Activated naive CD4-positive, alpha-beta T cell treated with anti-CD3 and anti-CD28 coated beads, Interleukin-2, amount 10 ng/mL, durations not matched to agents 7 days and 5 days (primary cell): ENCODE measurements at regions not wholly inside any gene's neighbourhood (a gene's known extent, or its start where the extent isn't known, plus 50 kb on each side); places are given as distances from the start of the nearest gene placed in this dataset.

Experiments
- CTCF ChIA-PET: fragments of 350-600 bp; sonication (Branson Sonifier 250); formaldehyde crosslinking; loops from one replicate; lab custom pipeline; 2021; ENCODE audit warnings: antibody characterized with exemption; lab: Charles Lee
- DNase-seq: peaks from one replicate; pipeline ENCODE4 v3.0.0-alpha.2; 2020
- H3K27ac Mint-ChIP-seq: one replicate; pipeline ENCODE4 v1.8.0; 2021; ENCODE audit warnings: mild to moderate bottlenecking, moderate library complexity, mixed read lengths
- H3K27me3 Mint-ChIP-seq: one replicate; pipeline ENCODE4 v1.8.0; 2021; ENCODE audit warnings: mild to moderate bottlenecking, mixed read lengths
- H3K36me3 Mint-ChIP-seq: one replicate; pipeline ENCODE4 v1.8.0; 2021; ENCODE audit warnings: mixed read lengths
- H3K4me1 Mint-ChIP-seq: one replicate; pipeline ENCODE4 v1.8.0; 2021; ENCODE audit warnings: mixed read lengths
- H3K4me3 Mint-ChIP-seq: one replicate; pipeline ENCODE4 v1.8.0; 2021; ENCODE audit warnings: mild to moderate bottlenecking, moderate library complexity, mixed read lengths
- H3K9me3 Mint-ChIP-seq: one replicate; pipeline ENCODE4 v1.8.0; 2021; ENCODE audit warnings: mixed read lengths

- no peaks in the 10 kb centered on the region for H3K36me3 Mint-ChIP-seq
- no peak for DNase-seq
- H3K4me3 Mint-ChIP-seq, result no peak overlapping the region
- no peaks in the 10 kb centered on the region for H3K27me3 Mint-ChIP-seq
- CTCF ChIA-PET, result no interaction called here
- H3K4me1 Mint-ChIP-seq, result no peaks in the 10 kb centered on the region
- H3K9me3 Mint-ChIP-seq, result no peaks in the 10 kb centered on the region
- no peak overlapping the region for H3K27ac Mint-ChIP-seq
These were observed 55.1 kb upstream of the PPP2R2D start for GRCh38 chr10:131845505-131846239.

DNA sequence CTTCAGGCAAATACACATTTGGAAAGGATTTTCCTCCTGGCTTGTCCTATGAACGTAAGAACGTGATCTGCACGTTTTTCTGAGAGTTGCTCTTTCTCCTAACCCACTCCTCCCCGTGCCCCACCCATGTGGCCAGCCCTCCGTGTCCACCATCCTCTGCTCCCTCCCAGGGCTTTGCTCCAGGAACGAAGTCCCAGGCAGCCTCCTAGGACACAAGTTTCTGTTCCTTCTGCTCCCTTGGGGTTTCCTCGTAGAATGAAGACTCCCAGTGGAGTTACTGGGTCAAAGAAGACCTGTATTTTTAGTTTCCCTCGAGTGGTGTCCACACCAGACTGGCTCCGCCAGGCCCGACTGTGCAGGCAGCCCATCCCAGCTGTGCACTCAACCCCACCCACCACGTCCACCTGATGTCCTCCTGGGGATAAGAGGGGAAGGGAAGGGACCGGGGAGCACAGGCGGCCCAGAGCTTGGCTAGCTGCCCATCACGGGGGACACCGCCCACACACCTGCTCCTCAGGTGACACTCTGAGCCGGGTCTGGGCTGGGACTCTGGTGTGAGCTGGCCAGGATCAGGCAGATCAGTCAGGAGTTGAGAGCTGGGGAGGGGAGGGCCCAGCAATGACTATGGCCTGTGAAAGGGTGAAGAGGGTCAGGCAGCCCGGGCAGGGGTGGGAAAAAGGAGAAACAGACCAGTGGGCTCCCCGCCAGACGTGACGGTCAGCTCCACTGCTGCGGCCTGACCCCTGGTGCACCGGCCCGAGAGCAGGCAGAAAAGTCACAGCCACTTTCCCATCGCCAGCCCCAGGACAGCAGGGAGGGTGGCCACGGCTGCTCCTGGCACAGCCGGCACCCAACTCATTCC, 54.3 kb upstream of the PPP2R2D start:
- no peaks in the 10 kb centered on the region for H3K27me3 Mint-ChIP-seq
- DNase-seq, result no peak
- no peak overlapping the region for H3K27ac Mint-ChIP-seq
- CTCF ChIA-PET, result no interaction called here
- H3K9me3 Mint-ChIP-seq, result peaks cover 3% of the 10 kb centered on the region
- no peaks in the 10 kb centered on the region for H3K36me3 Mint-ChIP-seq
- no peak overlapping the region for H3K4me3 Mint-ChIP-seq
- no peaks in the 10 kb centered on the region for H3K4me1 Mint-ChIP-seq

GRCh38 chr10:131847241-131847783, 53.5 kb upstream of the PPP2R2D start:
- H3K9me3 Mint-ChIP-seq, result peaks cover 3% of the 10 kb centered on the region
- H3K27me3 Mint-ChIP-seq, result no peaks in the 10 kb centered on the region
- no peak overlapping the region for H3K27ac Mint-ChIP-seq
- H3K36me3 Mint-ChIP-seq, result no peaks in the 10 kb centered on the region
- DNase-seq, result no peak
- CTCF ChIA-PET, result no interaction called here
- H3K4me1 Mint-ChIP-seq, result no peaks in the 10 kb centered on the region
- H3K4me3 Mint-ChIP-seq, result no peak overlapping the region

DNA sequence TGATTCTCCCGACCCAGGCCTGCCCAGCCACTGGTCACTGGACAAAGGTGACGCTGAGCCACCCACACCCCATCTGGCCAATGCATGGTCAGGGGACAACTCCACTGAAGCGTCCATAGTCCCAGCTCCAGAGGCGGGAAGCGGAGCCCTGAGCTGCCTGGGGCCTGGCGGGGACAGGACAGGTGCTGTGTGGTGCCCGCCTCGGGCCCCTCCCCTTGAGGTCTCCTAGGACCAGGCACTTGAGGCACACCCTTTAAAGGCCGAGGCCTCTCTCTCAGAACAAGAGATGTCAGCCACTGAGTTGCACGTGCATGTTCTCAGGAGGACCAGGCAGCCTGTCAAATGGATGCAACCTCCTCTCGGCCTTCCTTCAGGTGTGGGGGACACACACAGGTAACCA, 52.5 kb upstream of the PPP2R2D start:
- CTCF ChIA-PET, result no interaction called here
- Mint-ChIP-seq H3K9me3 (peaks cover 3% of the 10 kb centered on the region), H3K27me3 (no peaks in the 10 kb centered on the region), H3K36me3 (no peaks in the 10 kb centered on the region), H3K27ac (no peak overlapping the region), H3K4me1 (no peaks in the 10 kb centered on the region), H3K4me3 (no peak overlapping the region)
- no peak for DNase-seq

- DNase-seq, result peak; percentile 5
- CTCF ChIA-PET, result no interaction called here
- Mint-ChIP-seq H3K9me3 (peaks cover 3% of the 10 kb centered on the region), H3K4me3 (no peak overlapping the region), H3K4me1 (no peaks in the 10 kb centered on the region), H3K36me3 (no peaks in the 10 kb centered on the region), H3K27ac (no peak overlapping the region), H3K27me3 (no peaks in the 10 kb centered on the region)
These were observed 51.8 kb upstream of the PPP2R2D start for GRCh38 chr10:131848741-131849590.

DNA sequence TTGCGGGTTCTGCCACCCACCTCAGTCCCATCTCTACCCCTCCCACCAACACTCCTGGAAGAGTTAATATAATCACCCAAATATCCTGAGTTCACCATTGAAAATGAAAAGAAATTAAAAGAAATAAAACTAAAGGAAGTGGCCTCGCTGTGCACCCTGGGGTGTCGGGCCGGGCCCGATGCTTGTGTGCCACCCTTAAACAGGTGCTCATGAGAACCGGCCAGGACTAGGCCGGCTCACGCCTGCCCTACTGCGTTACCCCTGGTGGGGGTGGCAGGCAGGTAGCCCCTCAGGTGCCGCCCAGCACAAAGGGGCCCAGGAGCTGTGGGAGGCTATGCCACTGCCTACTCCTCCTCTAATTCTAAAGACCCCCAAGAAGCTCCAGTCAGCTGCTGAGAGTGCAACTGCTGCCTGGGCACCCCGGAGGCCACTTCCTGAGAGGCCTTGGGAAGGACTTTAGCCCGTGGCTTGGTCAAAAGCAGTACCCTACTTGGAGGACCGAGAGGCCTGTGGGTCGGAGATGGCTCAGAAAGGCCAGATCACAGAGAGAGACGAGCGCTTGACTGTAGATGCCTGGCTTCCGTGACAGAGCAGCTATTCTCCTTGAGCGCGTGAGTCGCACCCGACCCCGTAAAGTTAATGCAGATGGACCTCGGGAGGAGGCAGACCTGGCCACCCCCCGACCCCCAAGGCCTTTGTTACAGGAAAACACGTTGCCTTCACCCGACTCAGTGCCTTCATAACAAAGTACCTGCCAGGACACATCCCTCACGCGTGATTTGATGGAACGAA, 51.0 kb upstream of the PPP2R2D start:
- H3K36me3 Mint-ChIP-seq, result no peaks in the 10 kb centered on the region
- CTCF ChIA-PET, result no interaction called here
- H3K4me3 Mint-ChIP-seq, result no peak overlapping the region
- H3K9me3 Mint-ChIP-seq, result peaks cover 3% of the 10 kb centered on the region
- H3K27me3 Mint-ChIP-seq, result no peaks in the 10 kb centered on the region
- no peaks in the 10 kb centered on the region for H3K4me1 Mint-ChIP-seq
- DNase-seq, result no peak
- H3K27ac Mint-ChIP-seq, result no peak overlapping the region

GRCh38 chr10:131850383-131850870, 50.4 kb upstream of the PPP2R2D start:
- Mint-ChIP-seq H3K4me3 (no peak overlapping the region), H3K27ac (no peak overlapping the region), H3K36me3 (no peaks in the 10 kb centered on the region), H3K9me3 (peaks cover 3% of the 10 kb centered on the region), H3K4me1 (no peaks in the 10 kb centered on the region), H3K27me3 (no peaks in the 10 kb centered on the region)
- no peak for DNase-seq
- CTCF ChIA-PET, result no interaction called here
